OCI-LY3 (cell line): ENCODE measurements at regions not wholly inside any gene's neighbourhood (a gene's known extent, or its start where the extent isn't known, plus 50 kb on each side); places are given as distances from the start of the nearest gene placed in this dataset.

Experiments used
- H2AFZ ChIP-seq: fragments of 200-600, 300-600 bp; shearing (Covaris generic); 2 replicates; pipeline ENCODE4 v1.6.0; 2014; ENCODE audit warnings: antibody characterized with exemption, low read depth, low read length
- H3K27ac ChIP-seq: fragments of 200-600, 300-600 bp; sonication (generic); 2 replicates; pipeline ENCODE4 v1.5.1; 2014; ENCODE audit warnings: mild to moderate bottlenecking, low read length, moderate library complexity, mixed read lengths
- H3K27me3 ChIP-seq: fragments of 200-600, 300-600 bp; sonication (generic); 2 replicates; pipeline ENCODE4 v1.6.1; 2014; ENCODE audit warnings: low read depth, low read length, mixed read lengths
- H3K36me3 ChIP-seq: fragments of 200-600, 300-600 bp; sonication (generic); replicated peaks from 2 replicates; pipeline ENCODE3; 2014; ENCODE audit warnings: low read depth, low read length, mixed read lengths
- H3K4me1 ChIP-seq: fragments of 300-600, 200-600 bp; sonication (generic); 2 replicates; pipeline ENCODE4 v1.6.1; 2014; ENCODE audit warnings: low read length, mixed read lengths
- H3K4me2 ChIP-seq: fragments of 200-600, 300-600 bp; sonication (generic); 2 replicates; pipeline ENCODE4 v1.6.1; 2014; ENCODE audit warnings: low read length, mixed read lengths
- H3K4me3 ChIP-seq: fragments of 300-600, 200-600 bp; sonication (generic); 2 replicates; pipeline ENCODE4 v1.5.1; 2014; ENCODE audit warnings: antibody characterized with exemption, mild to moderate bottlenecking, low read length, moderate library complexity
- H3K79me2 ChIP-seq: fragments of 300-600, 200-600 bp; shearing (Covaris generic); 2 replicates; pipeline ENCODE4 v1.6.1; 2014; ENCODE audit warnings: mild to moderate bottlenecking, low read length, mixed read lengths
- H3K9ac ChIP-seq: fragments of 300-600, 200-600 bp; shearing (Covaris generic); 2 replicates; pipeline ENCODE4 v1.6.0; 2014; ENCODE audit warnings: mild to moderate bottlenecking, low read length, moderate library complexity
- H3K9me3 ChIP-seq: fragments of 200-600, 300-600 bp; shearing (Covaris generic); 2 replicates; pipeline ENCODE4 v1.6.1; 2014; ENCODE audit warnings: low read length, mixed read lengths; ENCODE audit not compliant: insufficient read depth
- H4K20me1 ChIP-seq: fragments of 200-600, 300-600 bp; sonication (generic); 2 replicates; pipeline ENCODE4 v1.6.1; 2016; ENCODE audit warnings: low read length, mixed read lengths; ENCODE audit not compliant: insufficient read depth
- CTCF ChIP-seq: fragments of 200-600, 300-600 bp; sonication (generic); IDR thresholded peaks from 2 replicates; pipeline ENCODE4 v1.5.1; 2014; ENCODE audit warnings: antibody characterized with exemption, low read length, low read depth
- EZH2phosphoT487 ChIP-seq: fragments of 200-600 bp; shearing (Covaris generic); IDR thresholded peaks from 2 replicates; pipeline ENCODE4 v1.6.1; 2018; ENCODE audit warnings: antibody characterized with exemption, mixed run types, low read depth

- no peaks in the 10 kb centered on the region for H3K27me3 ChIP-seq
These were observed 51.9 kb upstream of the CDIN1 start for GRCh38 chr15:36527235-36528162.

GRCh38 chr15:36529296-36530011, 50.0 kb upstream of the CDIN1 start:
- H3K4me3 ChIP-seq: peak overlapping the region; percentile 34
- no peaks in the 10 kb centered on the region for H4K20me1 ChIP-seq
- no peak overlapping the region for H3K9ac ChIP-seq
- no peaks in the 10 kb centered on the region for H3K36me3 ChIP-seq
- TF ChIP-seq CTCF (no peak), EZH2phosphoT487 (no peak)
- no peak overlapping the region for H2AFZ ChIP-seq
- H3K79me2 ChIP-seq: no peaks in the 10 kb centered on the region
- H3K27me3 ChIP-seq: no peaks in the 10 kb centered on the region
- H3K4me1 ChIP-seq: peaks cover 60% of the 10 kb centered on the region
- peak overlapping the region; percentile 9; the same call in 1 of the 2 replicates for H3K27ac ChIP-seq
- H3K4me2 ChIP-seq: peak overlapping the region; percentile 62
- no peaks in the 10 kb centered on the region for H3K9me3 ChIP-seq

More at GRCh38 chr15:36527235-36528162, 51.9 kb upstream of the CDIN1 start:
- Histone ChIP-seq H3K9me3 (no peaks in the 10 kb centered on the region), H3K4me2 (peak overlapping the region; percentile 68), H2AFZ (peak overlapping the region; percentile 6; the same call in 1 of the 2 replicates), H4K20me1 (no peaks in the 10 kb centered on the region), H3K9ac (no peak overlapping the region), H3K4me1 (peaks cover 41% of the 10 kb centered on the region), H3K4me3 (peak overlapping the region; percentile 47; the same call in 1 of the 2 replicates), H3K27ac (no peak overlapping the region), H3K79me2 (no peaks in the 10 kb centered on the region), H3K36me3 (no peaks in the 10 kb centered on the region)
- TF ChIP-seq EZH2phosphoT487: no peak
- no peak for TF ChIP-seq CTCF
